Adrenal gland (tissue), 9 donors: ENCODE measurements at regions not wholly inside any gene's neighbourhood (a gene's known extent, or its start where the extent isn't known, plus 50 kb on each side); places are given as distances from the start of the nearest gene placed in this dataset.

ENCODE experiments used
- DNase-seq, 7 donors: peaks; one replicate each; pipeline ENCODE4 v3.0.0-alpha.2; 2019 to 2020
- H3K27ac ChIP-seq, 5 donors: fragments of 200-600 bp; sonication (generic) in 4 of 5; 1 replicate in 3 of 5; 2 replicates in 2 of 5; pipeline versions ENCODE4 v1.5.1 to v1.8.0; 2016 to 2020; ENCODE audit warnings: mild to moderate bottlenecking in 1 of 5
- H3K27me3 ChIP-seq: fragments of 200-600 bp; 2 replicates; pipeline ENCODE4 v1.8.0; 2021
- H3K36me3 ChIP-seq, 2 donors: fragments of 200-600 bp; replicated peaks in 1 of 2; 1 replicate in 1 of 2; 2 replicates in 1 of 2; pipeline versions ENCODE4 v1.5.1 to v1.8.0; 2018 to 2022
- H3K4me1 ChIP-seq, 2 donors: fragments of 200-600 bp; replicated peaks in 1 of 2; 1 replicate in 1 of 2; 2 replicates in 1 of 2; pipeline versions ENCODE4 v1.5.1 to v1.8.0; 2018 to 2021
- H3K4me3 ChIP-seq, 4 donors: fragments of 200-600 bp; sonication (generic) in 3 of 4; one replicate each; pipeline ENCODE4 v1.5.1; 2016 to 2018
- H3K9me3 ChIP-seq, 3 donors: fragments of 200-600 bp; sonication (generic) in 1 of 3; replicated peaks in 1 of 3; 1 replicate in 2 of 3; 2 replicates in 1 of 3; pipeline versions ENCODE4 v1.5.1 to v1.8.0; 2016 to 2021
- POLR2A ChIP-seq, 2 donors: fragments of 450-650 bp; IDR thresholded peaks; one replicate each; pipeline ENCODE4 v1.6.1; 2017; ENCODE audit warnings: antibody characterized with exemption in 2 of 2, mild to moderate bottlenecking in 2 of 2, moderate library complexity in 1 of 2
- WGBS, 4 donors: extraction: QIAGEN DNeasy Blood & Tissue Kit in 2 of 4; methylation state at CpG; one replicate each; pipeline versions ENCODE4 v1.1.5 to v1.1.7; 2013 to 2017; 5-methylcytosine and 5-hydroxymethylcytosine counted together
- intact Hi-C, 2 donors: fragments of 100-400 bp; cut with DNase I; formaldehyde crosslinking; loops; one replicate each; pipeline versions ENCODE4 v1.14.1 to v1.15.0; 2022 to 2023
- TF ChIP-seq, protein P1 (sequence below), 6 experiments: fragments of 450-650 bp in 4 of 6; fragments of 200-600 bp in 2 of 6; sonication (generic) in 1 of 6; IDR thresholded peaks; 1 replicate in 5 of 6; 2 replicates in 1 of 6; pipeline versions ENCODE4 v1.5.1 to v1.8.0; 2016 to 2021; ENCODE audit warnings: antibody characterized with exemption in 6 of 6, mild to moderate bottlenecking in 2 of 6, moderate library complexity in 1 of 6
- donor health status: healthy with polysubstance abuse.
- donor health status: Bipolar disorder and iron deficiency.
- donor health status: DM: yes; HTN: yes; CAD: no.
- donor health status: DM: no; HTN: no; CAD: no.
- donor health status: DM: no; HTN: no; CAD: no.

DNA sequence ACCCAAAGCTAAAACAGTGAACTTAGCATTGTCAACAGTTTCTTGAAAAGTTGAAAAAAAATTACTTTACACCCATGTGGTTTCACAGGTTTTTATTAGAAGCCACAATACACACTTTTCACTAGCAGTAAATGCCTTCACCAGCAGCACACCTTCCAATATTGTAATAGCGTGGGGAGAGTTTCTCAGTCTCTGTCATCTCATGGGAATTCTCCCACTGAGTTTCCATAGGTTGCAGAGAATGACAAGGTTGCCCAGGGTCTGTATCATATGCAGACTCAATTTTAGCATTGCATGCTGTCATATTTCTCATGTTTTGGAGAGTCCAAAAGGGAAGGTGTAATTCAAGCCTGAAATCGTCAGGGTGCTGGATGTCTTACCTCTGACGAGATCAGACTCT lies 486.1 kb upstream of the TENM3 start:
- Histone ChIP-seq H3K27ac (no peak overlapping the region), H3K4me3 (no peak overlapping the region), H3K9me3 (no peaks in the 10 kb centered on the region), H3K4me1 (peaks cover 0 to 5% of the 10 kb centered on the region in 2 donors), H3K27me3 (no peaks in the 10 kb centered on the region), H3K36me3 (no peaks in the 10 kb centered on the region)
- 79 to 91% (median 82%) methylated on average over 3 of the region's 3 CpGs for WGBS, 4 donors
- no peak for DNase-seq
- TF ChIP-seq, protein P1, sequence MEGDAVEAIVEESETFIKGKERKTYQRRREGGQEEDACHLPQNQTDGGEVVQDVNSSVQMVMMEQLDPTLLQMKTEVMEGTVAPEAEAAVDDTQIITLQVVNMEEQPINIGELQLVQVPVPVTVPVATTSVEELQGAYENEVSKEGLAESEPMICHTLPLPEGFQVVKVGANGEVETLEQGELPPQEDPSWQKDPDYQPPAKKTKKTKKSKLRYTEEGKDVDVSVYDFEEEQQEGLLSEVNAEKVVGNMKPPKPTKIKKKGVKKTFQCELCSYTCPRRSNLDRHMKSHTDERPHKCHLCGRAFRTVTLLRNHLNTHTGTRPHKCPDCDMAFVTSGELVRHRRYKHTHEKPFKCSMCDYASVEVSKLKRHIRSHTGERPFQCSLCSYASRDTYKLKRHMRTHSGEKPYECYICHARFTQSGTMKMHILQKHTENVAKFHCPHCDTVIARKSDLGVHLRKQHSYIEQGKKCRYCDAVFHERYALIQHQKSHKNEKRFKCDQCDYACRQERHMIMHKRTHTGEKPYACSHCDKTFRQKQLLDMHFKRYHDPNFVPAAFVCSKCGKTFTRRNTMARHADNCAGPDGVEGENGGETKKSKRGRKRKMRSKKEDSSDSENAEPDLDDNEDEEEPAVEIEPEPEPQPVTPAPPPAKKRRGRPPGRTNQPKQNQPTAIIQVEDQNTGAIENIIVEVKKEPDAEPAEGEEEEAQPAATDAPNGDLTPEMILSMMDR (IDR thresholded peaks at IDR 0.05), result no peak
- no peak for TF ChIP-seq POLR2A (IDR thresholded peaks at IDR 0.05)
- intact Hi-C loops, result no loop called here

DNA sequence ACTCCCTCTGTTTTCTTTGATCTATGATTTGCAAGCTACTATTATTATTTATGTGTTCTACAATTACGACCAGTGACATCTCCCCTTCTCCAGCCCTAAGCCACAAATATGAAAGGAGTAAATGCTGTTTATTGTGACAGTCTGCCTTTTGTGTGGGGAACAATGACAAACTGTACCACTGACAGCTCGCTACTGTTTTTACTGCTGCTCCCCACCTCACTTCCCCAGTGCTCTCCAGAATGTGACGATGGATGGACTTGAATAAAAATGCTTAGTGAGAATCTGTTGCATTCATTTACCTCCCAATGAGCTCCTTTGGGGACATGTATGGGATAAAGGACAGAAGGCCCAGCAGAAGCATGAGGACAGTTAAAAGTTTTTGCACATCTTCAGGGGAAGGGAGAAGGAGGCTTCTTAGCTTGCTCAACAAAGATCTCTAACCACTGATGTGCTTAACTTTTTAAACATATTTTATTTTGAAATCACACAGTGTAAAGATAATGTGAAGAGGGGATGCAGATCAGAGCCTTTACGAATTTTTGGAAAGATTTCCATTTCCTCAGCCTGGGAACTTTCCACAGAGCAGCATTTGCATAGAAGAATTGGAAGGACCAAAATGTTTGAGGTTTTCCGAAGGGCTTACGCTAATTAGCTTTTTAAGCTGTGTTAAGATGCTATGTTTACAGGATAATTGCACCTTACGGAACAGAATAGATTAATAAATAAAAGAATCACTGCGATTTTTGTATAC lies 485.1 kb upstream of the TENM3 start:
- 74 to 80% (median 79%) methylated on average over 8 of the region's 8 CpGs for WGBS, 4 donors
- no peak overlapping the region for H3K27ac ChIP-seq
- H3K27me3 ChIP-seq, result no peaks in the 10 kb centered on the region
- H3K4me1 ChIP-seq, result peaks cover 0 to 5% of the 10 kb centered on the region in 2 donors
- H3K4me3 ChIP-seq, result no peak overlapping the region
- intact Hi-C loops, result no loop called here
- no peaks in the 10 kb centered on the region for H3K36me3 ChIP-seq
- H3K9me3 ChIP-seq, result no peaks in the 10 kb centered on the region
- no peak for DNase-seq
- TF ChIP-seq, protein P1 (IDR thresholded peaks at IDR 0.05), result no peak
- TF ChIP-seq POLR2A (IDR thresholded peaks at IDR 0.05), result no peak

DNA sequence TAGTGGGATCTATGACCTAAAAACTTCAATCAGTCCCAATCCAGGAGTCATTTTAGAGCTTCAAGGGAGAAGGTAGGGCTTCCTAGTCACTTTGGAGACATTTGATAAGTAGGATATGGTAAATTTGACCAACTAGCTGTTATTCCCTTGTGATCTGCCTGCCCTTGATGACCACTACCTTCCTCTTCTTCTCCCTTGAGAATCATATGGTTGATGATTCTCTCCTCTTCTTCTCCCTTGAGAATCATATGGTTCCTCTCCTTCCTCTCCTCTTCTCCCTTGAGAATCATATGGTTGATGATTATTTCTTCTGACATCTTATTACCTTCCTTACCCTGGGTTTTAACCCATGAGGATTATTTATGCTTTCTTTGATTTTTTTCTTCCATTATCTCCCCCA lies 482.6 kb upstream of the TENM3 start:
- Histone ChIP-seq H3K4me1 (peaks cover 0 to 5% of the 10 kb centered on the region in 2 donors), H3K27ac (no peak overlapping the region), H3K36me3 (no peaks in the 10 kb centered on the region), H3K9me3 (no peaks in the 10 kb centered on the region), H3K27me3 (no peaks in the 10 kb centered on the region), H3K4me3 (no peak overlapping the region)
- intact Hi-C loops, result no loop called here
- no peak for DNase-seq
- TF ChIP-seq, protein P1 (IDR thresholded peaks at IDR 0.05), result no peak
- TF ChIP-seq POLR2A (IDR thresholded peaks at IDR 0.05), result no peak

- DNase-seq, result no peak
- Histone ChIP-seq H3K27me3 (no peaks in the 10 kb centered on the region), H3K4me3 (no peak overlapping the region), H3K9me3 (no peaks in the 10 kb centered on the region), H3K36me3 (no peaks in the 10 kb centered on the region), H3K4me1 (peaks cover 0 to 5% of the 10 kb centered on the region in 2 donors), H3K27ac (no peak overlapping the region)
- intact Hi-C loops, result no loop called here
- WGBS, 4 donors, result 39 to 49% (median 42%) methylated on average over 7 of the region's 7 CpGs
- no peak for TF ChIP-seq POLR2A (IDR thresholded peaks at IDR 0.05)
- TF ChIP-seq, protein P1 (IDR thresholded peaks at IDR 0.05), result no peak
These were observed 482.0 kb upstream of the TENM3 start for GRCh38 chr4:181761156-181761555.
